ENCODE measurements at regions not wholly inside any gene's neighbourhood (a gene's known extent, or its start where the extent isn't known, plus 50 kb on each side); places are given as distances from the start of the nearest gene placed in this dataset.
"Not testable (repeated sequence)": the region's sequence is repeated elsewhere in the genome, so short reads cannot be mapped to it uniquely, and the experiment has no call there.

DNA sequence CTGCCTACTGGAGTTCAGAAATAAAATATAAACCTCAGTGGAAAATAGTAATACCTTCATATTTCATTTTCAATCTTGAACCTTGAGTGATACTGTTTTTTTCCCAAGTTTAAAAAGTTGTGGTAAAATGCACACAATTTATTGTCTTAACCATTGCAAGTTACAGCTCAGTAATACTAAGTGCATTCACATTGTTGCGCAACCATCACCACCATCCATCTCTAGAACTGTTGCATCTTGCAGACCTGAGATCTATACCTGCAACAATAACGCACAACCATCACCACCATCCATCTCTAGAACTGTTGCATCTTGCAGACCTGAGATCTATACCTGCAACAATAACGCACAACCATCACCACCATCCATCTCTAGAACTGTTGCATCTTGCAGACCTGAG is 162.6 kb upstream of the PLGLB1 start:
- not testable (repeated sequence) for H3K4me1 Mint-ChIP-seq, DNase-seq, H3K9me3 Mint-ChIP-seq, ATAC-seq, H3K4me3 Mint-ChIP-seq, H3K27ac Mint-ChIP-seq, H3K27me3 Mint-ChIP-seq

DNA sequence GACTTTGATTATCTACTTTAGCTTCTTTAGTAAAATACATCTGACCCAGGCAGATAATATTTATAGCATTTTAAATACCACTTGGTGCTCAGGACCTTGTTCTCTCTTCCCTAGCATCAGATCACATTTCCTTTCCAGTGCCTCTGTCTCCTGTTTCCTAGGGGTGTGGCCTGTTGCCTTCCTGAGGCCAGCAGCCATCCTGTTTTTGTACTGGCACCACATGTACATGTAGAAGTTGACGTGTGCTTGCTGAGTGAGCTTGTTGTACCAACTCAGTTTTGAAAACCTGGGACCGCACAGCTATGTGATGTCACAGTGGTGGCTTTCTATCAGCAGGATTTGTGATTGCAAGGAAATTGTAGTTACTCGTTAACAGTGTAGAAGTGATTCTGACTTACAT is 167.6 kb upstream of the PLGLB1 start:
- H3K4me3 Mint-ChIP-seq, H3K9me3 Mint-ChIP-seq, ATAC-seq, H3K4me1 Mint-ChIP-seq, H3K27ac Mint-ChIP-seq, DNase-seq, H3K27me3 Mint-ChIP-seq: not testable (repeated sequence)

DNA sequence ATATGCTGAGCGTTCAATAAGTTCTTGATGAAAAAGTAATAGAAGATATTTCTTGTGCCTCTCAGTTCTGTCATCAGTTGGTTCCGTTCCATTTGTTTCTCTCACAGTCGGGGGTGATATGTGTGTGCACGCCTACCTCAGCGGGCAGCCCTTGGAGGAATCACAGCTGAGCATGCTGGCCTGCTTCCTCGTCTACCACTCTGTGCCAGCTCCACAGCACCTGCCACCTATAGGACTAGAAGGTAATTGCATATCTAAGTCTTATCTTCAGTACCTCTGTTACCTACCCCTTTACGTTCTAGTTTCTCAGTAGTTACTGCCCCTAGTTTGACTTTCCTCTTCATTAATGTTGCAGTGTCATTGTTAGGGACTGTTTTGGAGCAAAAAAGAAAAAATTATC is 171.7 kb upstream of the PLGLB1 start:
- H3K4me3 Mint-ChIP-seq, H3K4me1 Mint-ChIP-seq, DNase-seq, H3K9me3 Mint-ChIP-seq, H3K27me3 Mint-ChIP-seq, H3K27ac Mint-ChIP-seq: not testable (repeated sequence)
- peak; percentile 86 for ATAC-seq

DNA sequence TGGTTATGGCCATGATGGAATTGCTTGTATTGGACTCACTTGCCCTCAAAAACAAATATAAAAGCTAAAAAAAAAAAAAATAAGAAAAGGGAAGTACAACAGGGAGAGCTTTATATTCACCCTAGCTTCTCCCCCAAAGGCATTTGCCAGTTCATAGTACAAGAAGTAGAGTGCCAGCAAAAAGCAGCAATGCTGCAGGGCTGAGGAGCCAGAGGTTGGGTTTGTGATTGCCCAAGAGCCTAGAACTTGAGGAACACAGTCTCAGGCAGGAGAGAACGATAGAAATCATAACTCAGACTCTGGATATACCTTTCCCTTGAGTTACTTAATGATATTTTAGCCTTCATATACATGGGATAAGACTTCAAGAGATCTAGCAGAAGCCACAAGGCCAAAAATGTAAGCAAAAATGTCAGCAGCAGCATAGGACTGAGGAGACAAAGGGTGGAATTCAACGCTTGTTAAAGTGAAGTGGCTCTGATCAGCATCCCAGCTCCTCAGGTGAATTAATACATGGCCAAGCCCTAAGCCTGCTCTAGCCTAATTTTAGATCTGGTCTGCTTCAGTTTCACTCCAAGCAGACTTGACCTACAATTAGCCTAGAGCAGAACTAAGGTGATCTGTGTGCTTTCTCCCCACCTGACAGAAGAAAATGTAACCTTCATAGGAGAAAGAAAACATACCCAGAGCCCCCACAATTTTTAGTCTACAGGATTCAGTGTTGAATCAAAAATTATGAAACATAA is 172.8 kb upstream of the PLGLB1 start:
- not testable (repeated sequence) for ATAC-seq, H3K27me3 Mint-ChIP-seq, H3K4me3 Mint-ChIP-seq, H3K4me1 Mint-ChIP-seq, H3K27ac Mint-ChIP-seq, DNase-seq, H3K9me3 Mint-ChIP-seq

GRCh38 chr2:87196720-87197388 is 175.2 kb upstream of the PLGLB1 start:
- ATAC-seq, H3K9me3 Mint-ChIP-seq, H3K4me3 Mint-ChIP-seq, H3K27ac Mint-ChIP-seq, H3K4me1 Mint-ChIP-seq, DNase-seq, H3K27me3 Mint-ChIP-seq: not testable (repeated sequence)

GRCh38 chr2:87198422-87198821 is 176.8 kb upstream of the PLGLB1 start:
- H3K9me3 Mint-ChIP-seq, ATAC-seq, H3K4me1 Mint-ChIP-seq, H3K4me3 Mint-ChIP-seq, DNase-seq, H3K27me3 Mint-ChIP-seq, H3K27ac Mint-ChIP-seq: not testable (repeated sequence)

- H3K4me3 Mint-ChIP-seq: not testable (repeated sequence)
These were observed 177.6 kb upstream of the PLGLB1 start for GRCh38 chr2:87199228-87199627.

GRCh38 chr2:87204569-87205147 is 183.0 kb upstream of the PLGLB1 start:
- not testable (repeated sequence) for H3K9me3 Mint-ChIP-seq, H3K4me3 Mint-ChIP-seq, H3K27ac Mint-ChIP-seq, H3K4me1 Mint-ChIP-seq, DNase-seq, H3K27me3 Mint-ChIP-seq, ATAC-seq

More at GRCh38 chr2:87199228-87199627, 177.6 kb upstream of the PLGLB1 start:
- H3K27ac Mint-ChIP-seq, DNase-seq, H3K27me3 Mint-ChIP-seq, H3K4me1 Mint-ChIP-seq, H3K9me3 Mint-ChIP-seq, ATAC-seq: not testable (repeated sequence)

- not testable (repeated sequence) for H3K4me1 Mint-ChIP-seq, H3K27ac Mint-ChIP-seq, ATAC-seq
These were observed 191.3 kb upstream of the PLGLB1 start for GRCh38 chr2:87212938-87213337.

GRCh38 chr2:87217005-87217404 is 195.4 kb upstream of the PLGLB1 start:
- not testable (repeated sequence) for H3K4me3 Mint-ChIP-seq, DNase-seq, H3K9me3 Mint-ChIP-seq, ATAC-seq, H3K27ac Mint-ChIP-seq, H3K4me1 Mint-ChIP-seq
- H3K27me3 Mint-ChIP-seq: peaks cover 14% of the 10 kb centered on the region

More at GRCh38 chr2:87212938-87213337, 191.3 kb upstream of the PLGLB1 start:
- not testable (repeated sequence) for DNase-seq, H3K4me3 Mint-ChIP-seq, H3K9me3 Mint-ChIP-seq, H3K27me3 Mint-ChIP-seq

GRCh38 chr2:87217741-87218410 is 196.2 kb upstream of the PLGLB1 start:
- H3K27me3 Mint-ChIP-seq: peaks cover 23% of the 10 kb centered on the region
- ATAC-seq (peak; percentile 87), DNase-seq (peak in 1 of 2 donors; percentile 67)
- H3K4me3 Mint-ChIP-seq, H3K27ac Mint-ChIP-seq, H3K9me3 Mint-ChIP-seq, H3K4me1 Mint-ChIP-seq: not testable (repeated sequence)

GRCh38 chr2:87220651-87221050 is 199.0 kb upstream of the PLGLB1 start:
- H3K27ac Mint-ChIP-seq, H3K4me3 Mint-ChIP-seq, ATAC-seq, DNase-seq, H3K9me3 Mint-ChIP-seq, H3K4me1 Mint-ChIP-seq: not testable (repeated sequence)
- peaks cover 36% of the 10 kb centered on the region for H3K27me3 Mint-ChIP-seq

DNA sequence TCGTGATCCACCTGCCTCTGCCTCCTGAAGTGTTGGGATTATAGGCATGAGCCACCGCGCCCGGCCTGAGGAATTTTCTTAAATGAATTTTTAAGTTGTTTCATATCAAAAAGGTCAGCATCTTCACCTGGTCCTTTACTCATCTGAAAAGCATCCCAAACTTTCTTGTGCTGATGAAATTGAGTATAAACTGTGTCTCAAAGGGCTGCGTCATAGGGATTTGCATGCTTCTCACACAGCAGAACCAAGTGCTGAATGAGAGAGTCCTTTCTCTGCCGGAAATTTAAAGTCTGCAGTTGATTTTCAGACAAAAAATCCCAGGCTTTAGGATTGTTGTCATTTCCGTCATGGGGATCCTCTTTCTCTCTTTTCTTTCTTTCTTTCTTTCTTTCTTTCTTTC is 200.5 kb upstream of the PLGLB1 start:
- ATAC-seq, H3K4me1 Mint-ChIP-seq, H3K27ac Mint-ChIP-seq, H3K4me3 Mint-ChIP-seq, DNase-seq, H3K9me3 Mint-ChIP-seq: not testable (repeated sequence)
- H3K27me3 Mint-ChIP-seq: peaks cover 42% of the 10 kb centered on the region

- H3K27ac Mint-ChIP-seq, ATAC-seq: not testable (repeated sequence)
These were observed 202.2 kb upstream of the PLGLB1 start for GRCh38 chr2:87223873-87224272.

GRCh38 chr2:87229091-87229689 is 207.5 kb upstream of the PLGLB1 start:
- ATAC-seq (peak; percentile 76), DNase-seq (peak in 1 of 2 donors; percentile 12)
- not testable (repeated sequence) for H3K27ac Mint-ChIP-seq, H3K4me3 Mint-ChIP-seq, H3K9me3 Mint-ChIP-seq, H3K4me1 Mint-ChIP-seq
- peaks cover 13% of the 10 kb centered on the region for H3K27me3 Mint-ChIP-seq

More at GRCh38 chr2:87223873-87224272, 202.2 kb upstream of the PLGLB1 start:
- H3K9me3 Mint-ChIP-seq, DNase-seq, H3K4me1 Mint-ChIP-seq, H3K4me3 Mint-ChIP-seq: not testable (repeated sequence)
- peaks cover 42% of the 10 kb centered on the region for H3K27me3 Mint-ChIP-seq
